HEK293 (cell line): ENCODE measurements at regions not wholly inside any gene's neighbourhood (a gene's known extent, or its start where the extent isn't known, plus 50 kb on each side); places are given as distances from the start of the nearest gene placed in this dataset.

Source experiments
- RBAK ChIP-seq: fragments of 450-650 bp; formaldehyde crosslinking; IDR thresholded peaks from 2 replicates; pipeline ENCODE4 v1.5.1; 2016; ENCODE audit warnings: missing biosample characterization, missing genetic modification characterization
- SCRT1 ChIP-seq: fragments of 450-650 bp; formaldehyde crosslinking; IDR thresholded peaks from 2 replicates; pipeline ENCODE4 v1.5.1; 2016; ENCODE audit warnings: missing biosample characterization, missing genetic modification characterization, borderline replicate concordance
- ZNF138 ChIP-seq: fragments of 450-650 bp; formaldehyde crosslinking; IDR thresholded peaks from 2 replicates; pipeline ENCODE4 v1.5.1; 2016; ENCODE audit warnings: missing biosample characterization, missing genetic modification characterization, borderline replicate concordance
- ZNF24 ChIP-seq: fragments of 450-650 bp; formaldehyde crosslinking; IDR thresholded peaks from 2 replicates; pipeline ENCODE4 v1.5.1; 2016; ENCODE audit warnings: missing biosample characterization, missing genetic modification characterization
- ZNF354C ChIP-seq: fragments of 450-650 bp; formaldehyde crosslinking; IDR thresholded peaks from 2 replicates; pipeline ENCODE4 v1.5.1; 2016; ENCODE audit warnings: missing biosample characterization, missing genetic modification characterization, low read depth, borderline replicate concordance
- ZNF677 ChIP-seq: fragments of 450-650 bp; IDR thresholded peaks from 2 replicates; pipeline ENCODE4 v1.5.0; 2018; ENCODE audit warnings: missing biosample characterization, mild to moderate bottlenecking, missing genetic modification characterization, moderate library complexity
- ZNF830 ChIP-seq: fragments of 450-650 bp; IDR thresholded peaks from 2 replicates; pipeline ENCODE4 v1.5.0; 2018; ENCODE audit warnings: missing biosample characterization, missing genetic modification characterization, low read depth, mild to moderate bottlenecking, moderate library complexity
- TF ChIP-seq, protein P1 (sequence below): fragments of 450-650 bp; formaldehyde crosslinking; IDR thresholded peaks from 2 replicates; pipeline ENCODE4 v1.5.1; 2016; ENCODE audit warnings: missing biosample characterization, missing genetic modification characterization
- TF ChIP-seq, protein P2 (sequence below): IDR thresholded peaks from 2 replicates; pipeline ENCODE4 v1.6.1; 2011; ENCODE audit warnings: mild to moderate bottlenecking, low read depth, low read length, borderline replicate concordance
- TF ChIP-seq, protein P3 (sequence below): fragments of 450-650 bp; formaldehyde crosslinking; IDR thresholded peaks from 2 replicates; pipeline ENCODE4 v1.5.1; 2016; ENCODE audit warnings: missing biosample characterization, missing genetic modification characterization, low read depth
- TF ChIP-seq, protein P4 (sequence below): fragments of 450-650 bp; formaldehyde crosslinking; IDR thresholded peaks from 2 replicates; pipeline ENCODE4 v1.5.1; 2017; ENCODE audit warnings: missing biosample characterization, missing genetic modification characterization
- TF ChIP-seq, protein P5 (sequence below): fragments of 450-650 bp; formaldehyde crosslinking; IDR thresholded peaks from 2 replicates; pipeline ENCODE4 v1.5.1; 2016; ENCODE audit warnings: missing biosample characterization, missing genetic modification characterization

DNA sequence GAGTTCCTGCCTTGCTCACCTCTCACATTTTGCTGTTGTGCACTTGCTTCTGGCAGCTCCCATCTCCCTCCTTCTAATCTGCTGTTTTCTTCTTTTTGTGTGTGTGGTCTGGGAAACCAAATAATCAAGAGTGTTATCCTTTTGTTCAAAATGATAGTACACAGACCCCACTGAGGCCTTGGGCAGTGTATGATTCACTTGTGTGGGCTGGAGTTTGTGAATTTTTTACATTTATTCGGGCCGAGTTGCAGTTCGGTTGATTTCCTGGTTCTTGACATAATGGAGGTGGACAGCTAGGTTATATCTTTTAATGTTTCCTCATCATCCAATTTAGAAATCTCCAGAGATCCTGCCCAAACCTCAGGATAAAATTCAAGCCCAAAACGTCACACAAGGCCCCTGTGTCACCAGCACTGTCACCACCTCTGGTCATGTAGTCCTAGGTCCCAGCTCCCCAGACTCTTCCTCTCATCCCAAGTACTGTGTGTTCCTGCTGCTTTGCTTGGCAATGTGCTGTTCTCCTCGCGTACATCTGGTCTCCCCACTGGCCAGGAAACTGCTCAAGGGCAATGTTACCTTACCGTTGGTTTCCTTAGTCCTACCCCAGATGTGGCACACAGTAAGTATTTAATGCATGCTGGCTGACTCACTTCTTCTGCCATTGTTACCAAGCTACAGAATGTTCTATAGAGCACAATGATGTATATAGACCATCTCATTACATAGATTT is 55.7 kb upstream of the PHACTR2 start:
- TF ChIP-seq, protein P1, sequence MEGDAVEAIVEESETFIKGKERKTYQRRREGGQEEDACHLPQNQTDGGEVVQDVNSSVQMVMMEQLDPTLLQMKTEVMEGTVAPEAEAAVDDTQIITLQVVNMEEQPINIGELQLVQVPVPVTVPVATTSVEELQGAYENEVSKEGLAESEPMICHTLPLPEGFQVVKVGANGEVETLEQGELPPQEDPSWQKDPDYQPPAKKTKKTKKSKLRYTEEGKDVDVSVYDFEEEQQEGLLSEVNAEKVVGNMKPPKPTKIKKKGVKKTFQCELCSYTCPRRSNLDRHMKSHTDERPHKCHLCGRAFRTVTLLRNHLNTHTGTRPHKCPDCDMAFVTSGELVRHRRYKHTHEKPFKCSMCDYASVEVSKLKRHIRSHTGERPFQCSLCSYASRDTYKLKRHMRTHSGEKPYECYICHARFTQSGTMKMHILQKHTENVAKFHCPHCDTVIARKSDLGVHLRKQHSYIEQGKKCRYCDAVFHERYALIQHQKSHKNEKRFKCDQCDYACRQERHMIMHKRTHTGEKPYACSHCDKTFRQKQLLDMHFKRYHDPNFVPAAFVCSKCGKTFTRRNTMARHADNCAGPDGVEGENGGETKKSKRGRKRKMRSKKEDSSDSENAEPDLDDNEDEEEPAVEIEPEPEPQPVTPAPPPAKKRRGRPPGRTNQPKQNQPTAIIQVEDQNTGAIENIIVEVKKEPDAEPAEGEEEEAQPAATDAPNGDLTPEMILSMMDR = no peak
- TF ChIP-seq, protein P2, sequence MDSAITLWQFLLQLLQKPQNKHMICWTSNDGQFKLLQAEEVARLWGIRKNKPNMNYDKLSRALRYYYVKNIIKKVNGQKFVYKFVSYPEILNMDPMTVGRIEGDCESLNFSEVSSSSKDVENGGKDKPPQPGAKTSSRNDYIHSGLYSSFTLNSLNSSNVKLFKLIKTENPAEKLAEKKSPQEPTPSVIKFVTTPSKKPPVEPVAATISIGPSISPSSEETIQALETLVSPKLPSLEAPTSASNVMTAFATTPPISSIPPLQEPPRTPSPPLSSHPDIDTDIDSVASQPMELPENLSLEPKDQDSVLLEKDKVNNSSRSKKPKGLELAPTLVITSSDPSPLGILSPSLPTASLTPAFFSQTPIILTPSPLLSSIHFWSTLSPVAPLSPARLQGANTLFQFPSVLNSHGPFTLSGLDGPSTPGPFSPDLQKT = no peak
- TF ChIP-seq ZNF677 = no peak
- no peak for TF ChIP-seq ZNF830 (tag by site-specific recombination)
- TF ChIP-seq, protein P3, sequence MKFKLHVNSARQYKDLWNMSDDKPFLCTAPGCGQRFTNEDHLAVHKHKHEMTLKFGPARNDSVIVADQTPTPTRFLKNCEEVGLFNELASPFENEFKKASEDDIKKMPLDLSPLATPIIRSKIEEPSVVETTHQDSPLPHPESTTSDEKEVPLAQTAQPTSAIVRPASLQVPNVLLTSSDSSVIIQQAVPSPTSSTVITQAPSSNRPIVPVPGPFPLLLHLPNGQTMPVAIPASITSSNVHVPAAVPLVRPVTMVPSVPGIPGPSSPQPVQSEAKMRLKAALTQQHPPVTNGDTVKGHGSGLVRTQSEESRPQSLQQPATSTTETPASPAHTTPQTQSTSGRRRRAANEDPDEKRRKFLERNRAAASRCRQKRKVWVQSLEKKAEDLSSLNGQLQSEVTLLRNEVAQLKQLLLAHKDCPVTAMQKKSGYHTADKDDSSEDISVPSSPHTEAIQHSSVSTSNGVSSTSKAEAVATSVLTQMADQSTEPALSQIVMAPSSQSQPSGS (tag by site-specific recombination) = no peak
- TF ChIP-seq, protein P4, sequence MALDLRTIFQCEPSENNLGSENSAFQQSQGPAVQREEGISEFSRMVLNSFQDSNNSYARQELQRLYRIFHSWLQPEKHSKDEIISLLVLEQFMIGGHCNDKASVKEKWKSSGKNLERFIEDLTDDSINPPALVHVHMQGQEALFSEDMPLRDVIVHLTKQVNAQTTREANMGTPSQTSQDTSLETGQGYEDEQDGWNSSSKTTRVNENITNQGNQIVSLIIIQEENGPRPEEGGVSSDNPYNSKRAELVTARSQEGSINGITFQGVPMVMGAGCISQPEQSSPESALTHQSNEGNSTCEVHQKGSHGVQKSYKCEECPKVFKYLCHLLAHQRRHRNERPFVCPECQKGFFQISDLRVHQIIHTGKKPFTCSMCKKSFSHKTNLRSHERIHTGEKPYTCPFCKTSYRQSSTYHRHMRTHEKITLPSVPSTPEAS (tag by site-specific recombination) = no peak
- TF ChIP-seq ZNF354C = no peak
- TF ChIP-seq SCRT1 (tag by site-specific recombination) = no peak
- TF ChIP-seq RBAK (tag by site-specific recombination) = no peak
- TF ChIP-seq, protein P5, sequence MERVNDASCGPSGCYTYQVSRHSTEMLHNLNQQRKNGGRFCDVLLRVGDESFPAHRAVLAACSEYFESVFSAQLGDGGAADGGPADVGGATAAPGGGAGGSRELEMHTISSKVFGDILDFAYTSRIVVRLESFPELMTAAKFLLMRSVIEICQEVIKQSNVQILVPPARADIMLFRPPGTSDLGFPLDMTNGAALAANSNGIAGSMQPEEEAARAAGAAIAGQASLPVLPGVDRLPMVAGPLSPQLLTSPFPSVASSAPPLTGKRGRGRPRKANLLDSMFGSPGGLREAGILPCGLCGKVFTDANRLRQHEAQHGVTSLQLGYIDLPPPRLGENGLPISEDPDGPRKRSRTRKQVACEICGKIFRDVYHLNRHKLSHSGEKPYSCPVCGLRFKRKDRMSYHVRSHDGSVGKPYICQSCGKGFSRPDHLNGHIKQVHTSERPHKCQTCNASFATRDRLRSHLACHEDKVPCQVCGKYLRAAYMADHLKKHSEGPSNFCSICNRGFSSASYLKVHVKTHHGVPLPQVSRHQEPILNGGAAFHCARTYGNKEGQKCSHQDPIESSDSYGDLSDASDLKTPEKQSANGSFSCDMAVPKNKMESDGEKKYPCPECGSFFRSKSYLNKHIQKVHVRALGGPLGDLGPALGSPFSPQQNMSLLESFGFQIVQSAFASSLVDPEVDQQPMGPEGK (tag by site-specific recombination) = no peak
- no peak for TF ChIP-seq ZNF138 (tag by site-specific recombination)
- no peak for TF ChIP-seq ZNF24
